Urinary bladder (tissue), 3 donors: ENCODE measurements at regions not wholly inside any gene's neighbourhood (a gene's known extent, or its start where the extent isn't known, plus 50 kb on each side); places are given as distances from the start of the nearest gene placed in this dataset.
"Not testable (repeated sequence)": the region's sequence is repeated elsewhere in the genome, so short reads cannot be mapped to it uniquely, and the experiment has no call there.

Experiments used
- DNase-seq: peaks from one replicate; pipeline ENCODE4 v3.0.0-alpha.2; 2015; ENCODE audit errors: extremely low spot score
- H3K27ac ChIP-seq: one replicate; pipeline ENCODE4 v1.5.1; 2013; ENCODE audit warnings: low read depth, mild to moderate bottlenecking, moderate library complexity
- H3K36me3 ChIP-seq: one replicate; pipeline ENCODE4 v1.6.1; 2013; ENCODE audit warnings: mild to moderate bottlenecking, moderate library complexity; ENCODE audit not compliant: insufficient read depth
- H3K4me1 ChIP-seq: one replicate; pipeline ENCODE4 v1.6.1; 2013; ENCODE audit warnings: mild to moderate bottlenecking, moderate library complexity; ENCODE audit not compliant: insufficient read depth
- H3K4me3 ChIP-seq: one replicate; pipeline ENCODE4 v1.5.1; 2013; ENCODE audit warnings: low read depth, low read length
- WGBS: extraction: QIAGEN DNeasy Blood & Tissue Kit; methylation state at CpG from one replicate; pipeline ENCODE4 v1.1.7; 2013; 5-methylcytosine and 5-hydroxymethylcytosine counted together
- donor health status: healthy with polysubstance abuse.
- donor health status: healthy.

- WGBS: 97% methylated on average over 2 of the region's 2 CpGs
Measured at GRCh38 chr16:64295466-64295865, 826.4 kb downstream of the CDH11 start.

DNA sequence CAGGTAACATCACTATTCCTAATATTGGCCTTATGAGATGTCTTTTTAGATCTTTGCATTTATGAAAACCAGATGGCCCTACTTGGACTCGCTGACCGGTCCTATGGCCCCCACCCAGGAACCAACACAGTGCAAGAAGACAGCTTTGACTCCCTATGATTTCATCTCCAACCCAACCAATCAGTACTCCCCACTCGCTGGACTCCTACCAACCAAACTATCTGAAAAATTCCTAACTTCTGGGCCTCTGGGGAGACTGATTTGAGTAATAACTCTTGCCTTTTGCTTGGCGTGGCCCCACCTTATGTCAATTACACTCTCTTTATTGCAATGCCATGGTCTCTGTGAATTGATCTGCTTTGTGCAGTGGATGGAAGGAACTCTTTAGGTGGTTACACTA is 828.9 kb downstream of the CDH11 start:
- DNase-seq: no peak
- no peaks in the 10 kb centered on the region for H3K4me1 ChIP-seq
- 86% methylated on average over 4 of the region's 4 CpGs for WGBS
- no peak overlapping the region for H3K4me3 ChIP-seq
- H3K36me3 ChIP-seq: no peaks in the 10 kb centered on the region
- no peak overlapping the region for H3K27ac ChIP-seq

More at GRCh38 chr16:64295466-64295865, 826.4 kb downstream of the CDH11 start:
- no peaks in the 10 kb centered on the region for H3K36me3 ChIP-seq
- no peaks in the 10 kb centered on the region for H3K4me1 ChIP-seq
- no peak overlapping the region for H3K4me3 ChIP-seq
- no peak overlapping the region for H3K27ac ChIP-seq
- DNase-seq: no peak

DNA sequence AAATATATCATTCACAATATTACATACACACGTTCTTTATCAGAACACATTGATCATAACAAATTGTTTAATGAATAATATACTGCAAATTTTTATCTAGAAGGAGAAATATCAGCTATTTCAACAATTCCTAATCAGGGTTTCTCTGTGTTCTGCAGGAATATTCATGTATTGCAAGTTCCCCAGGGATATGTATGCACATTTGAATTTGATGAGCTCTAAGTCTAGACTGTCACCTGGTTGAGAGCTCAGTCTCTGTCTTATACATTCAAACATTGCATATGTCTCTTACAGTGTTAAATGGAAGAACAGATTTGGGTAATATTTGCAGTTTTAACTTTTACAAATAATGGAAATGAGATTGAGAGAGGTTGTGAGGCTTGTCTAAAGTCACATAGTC is 829.7 kb downstream of the CDH11 start:
- no peak for DNase-seq
- H3K27ac ChIP-seq: no peak overlapping the region
- no peak overlapping the region for H3K4me3 ChIP-seq
- WGBS: 57% methylated on average over 1 of the region's 1 CpG
- H3K4me1 ChIP-seq: no peaks in the 10 kb centered on the region
- H3K36me3 ChIP-seq: no peaks in the 10 kb centered on the region

DNA sequence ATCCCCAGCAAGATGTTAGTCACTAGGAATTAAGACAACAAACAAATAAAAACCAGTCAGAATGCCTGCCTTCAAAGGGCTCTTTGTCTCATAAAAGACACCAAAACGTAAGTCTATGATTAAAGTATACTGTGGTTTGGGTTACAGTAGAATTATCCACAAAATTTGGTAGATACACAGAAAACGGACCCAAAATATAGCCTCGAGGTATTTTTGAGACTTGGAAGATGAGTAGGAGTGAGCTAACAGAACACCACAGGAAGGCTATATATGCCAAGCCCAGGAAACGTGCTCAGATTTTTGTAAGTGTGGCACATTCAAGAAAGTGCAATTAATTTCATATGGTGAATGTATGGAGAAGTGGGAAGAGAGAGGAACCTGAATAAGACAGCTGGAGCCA is 831.4 kb downstream of the CDH11 start:
- no peak for DNase-seq
- H3K36me3 ChIP-seq: no peaks in the 10 kb centered on the region
- H3K27ac ChIP-seq: no peak overlapping the region
- H3K4me1 ChIP-seq: no peaks in the 10 kb centered on the region
- WGBS: 62% methylated on average over 4 of the region's 4 CpGs
- H3K4me3 ChIP-seq: no peak overlapping the region

DNA sequence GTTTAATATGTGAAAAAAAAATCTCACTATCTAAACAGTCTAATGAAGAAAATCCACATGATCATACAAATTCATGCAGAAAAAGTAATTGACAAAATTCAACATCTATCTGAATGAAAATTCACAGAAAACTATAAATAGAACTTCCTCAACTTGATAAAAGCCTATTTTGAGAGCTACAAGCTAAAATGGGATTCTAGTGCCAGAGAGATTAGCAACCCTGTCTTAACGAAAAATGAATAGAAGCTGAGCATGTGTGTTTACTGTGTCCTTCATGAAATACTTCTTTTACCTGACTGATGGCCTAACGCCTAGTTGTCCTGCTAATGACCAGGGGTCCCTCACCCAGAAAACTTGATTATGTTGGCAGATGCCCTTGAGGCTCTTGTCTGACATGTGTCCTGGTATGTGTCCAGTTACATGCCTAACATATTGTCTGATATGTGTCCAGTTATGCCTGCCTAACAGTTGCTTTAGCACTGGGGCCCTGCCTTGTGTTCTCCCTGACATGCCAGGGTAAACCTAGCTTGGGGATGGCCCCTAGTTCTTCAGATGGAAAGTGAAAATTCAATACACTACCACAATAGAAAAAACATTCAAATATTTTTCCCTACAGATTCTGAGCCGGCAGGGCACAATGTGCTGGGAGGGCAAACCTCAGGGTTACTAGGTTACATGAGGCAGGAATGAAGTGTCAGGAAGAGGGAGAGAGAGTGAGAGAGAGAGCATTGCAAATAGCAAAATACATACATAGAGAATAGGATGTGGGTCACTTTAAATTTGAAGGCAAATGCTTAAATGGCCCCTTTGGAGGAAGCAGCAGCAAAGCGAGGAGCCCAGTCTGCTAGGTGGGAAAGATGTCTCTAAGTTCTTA is 834.0 kb downstream of the CDH11 start:
- DNase-seq: no peak
- Histone ChIP-seq H3K36me3 (no peaks in the 10 kb centered on the region), H3K27ac (no peak overlapping the region), H3K4me1 (no peaks in the 10 kb centered on the region), H3K4me3 (no peak overlapping the region)
- 75% methylated on average over 4 of the region's 4 CpGs for WGBS

- Histone ChIP-seq H3K4me1 (no peaks in the 10 kb centered on the region), H3K27ac (no peak overlapping the region), H3K4me3 (no peak overlapping the region), H3K36me3 (no peaks in the 10 kb centered on the region)
- 86% methylated on average over 3 of the region's 3 CpGs for WGBS
- DNase-seq: no peak
Measured at GRCh38 chr16:64282181-64282580, 839.7 kb downstream of the CDH11 start.

GRCh38 chr16:64280317-64280716 is 841.5 kb downstream of the CDH11 start:
- no peaks in the 10 kb centered on the region for H3K36me3 ChIP-seq
- H3K4me1 ChIP-seq: no peaks in the 10 kb centered on the region
- H3K27ac ChIP-seq: no peak overlapping the region
- no peak overlapping the region for H3K4me3 ChIP-seq
- 85% methylated on average over 9 of the region's 9 CpGs for WGBS
- DNase-seq: no peak

- Histone ChIP-seq H3K4me1 (no peaks in the 10 kb centered on the region), H3K36me3 (no peaks in the 10 kb centered on the region), H3K4me3 (no peak overlapping the region), H3K27ac (no peak overlapping the region)
- DNase-seq: no peak
- 72% methylated on average over 1 of the region's 1 CpG for WGBS
Measured at GRCh38 chr16:64278196-64278595, 843.7 kb downstream of the CDH11 start.

DNA sequence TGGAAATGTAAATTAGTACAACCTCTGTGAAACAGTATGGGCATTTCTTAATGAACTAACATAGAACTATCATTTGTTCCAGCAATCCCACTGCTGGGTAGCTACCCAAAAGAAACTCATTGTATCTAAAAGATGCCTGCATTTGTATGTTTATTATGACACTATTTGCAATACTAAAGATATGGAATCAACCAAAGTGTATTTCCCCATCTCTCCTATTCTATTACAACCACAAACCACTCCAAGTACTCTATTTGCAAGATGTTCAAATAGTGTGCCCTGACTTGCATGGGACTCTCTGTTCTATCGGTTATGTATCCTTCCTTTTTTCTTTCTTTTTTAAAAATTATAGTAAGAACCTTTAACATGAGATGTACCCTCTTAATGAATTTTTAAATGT is 845.2 kb downstream of the CDH11 start:
- H3K4me3 ChIP-seq: no peak overlapping the region
- H3K4me1 ChIP-seq: no peaks in the 10 kb centered on the region
- WGBS: 97% methylated on average over 1 of the region's 1 CpG
- no peak for DNase-seq
- H3K27ac ChIP-seq: no peak overlapping the region
- H3K36me3 ChIP-seq: no peaks in the 10 kb centered on the region

DNA sequence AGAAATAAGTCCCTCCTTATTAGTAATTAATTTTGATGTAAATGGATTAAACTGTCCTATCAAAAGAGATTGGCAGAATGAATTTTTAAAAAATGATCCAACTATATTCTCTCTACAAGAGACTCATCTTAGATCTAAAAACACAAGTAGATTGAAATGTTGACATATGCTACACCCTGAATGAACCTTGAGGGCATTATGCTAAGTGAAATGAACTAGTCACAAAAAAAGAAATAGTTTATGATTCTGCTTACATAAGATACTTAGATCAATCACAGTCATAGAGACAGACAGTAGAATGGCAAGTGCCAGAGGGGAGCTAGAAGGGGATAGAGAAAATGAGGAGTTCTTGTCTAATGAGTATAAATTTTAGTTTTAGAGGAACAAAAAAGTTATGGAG is 849.8 kb downstream of the CDH11 start:
- Histone ChIP-seq H3K27ac (no peak overlapping the region), H3K4me1 (no peaks in the 10 kb centered on the region), H3K36me3 (no peaks in the 10 kb centered on the region), H3K4me3 (no peak overlapping the region)
- no peak for DNase-seq

- Histone ChIP-seq H3K36me3 (no peaks in the 10 kb centered on the region), H3K27ac (no peak overlapping the region), H3K4me3 (no peak overlapping the region), H3K4me1 (no peaks in the 10 kb centered on the region)
- no peak for DNase-seq
- WGBS: 80% methylated on average over 1 of the region's 1 CpG
Measured at GRCh38 chr16:64269756-64270155, 852.1 kb downstream of the CDH11 start.

GRCh38 chr16:64265756-64266155 is 856.1 kb downstream of the CDH11 start:
- no peak overlapping the region for H3K27ac ChIP-seq
- H3K36me3 ChIP-seq: no peaks in the 10 kb centered on the region
- H3K4me3 ChIP-seq: no peak overlapping the region
- no peaks in the 10 kb centered on the region for H3K4me1 ChIP-seq
- no peak for DNase-seq

DNA sequence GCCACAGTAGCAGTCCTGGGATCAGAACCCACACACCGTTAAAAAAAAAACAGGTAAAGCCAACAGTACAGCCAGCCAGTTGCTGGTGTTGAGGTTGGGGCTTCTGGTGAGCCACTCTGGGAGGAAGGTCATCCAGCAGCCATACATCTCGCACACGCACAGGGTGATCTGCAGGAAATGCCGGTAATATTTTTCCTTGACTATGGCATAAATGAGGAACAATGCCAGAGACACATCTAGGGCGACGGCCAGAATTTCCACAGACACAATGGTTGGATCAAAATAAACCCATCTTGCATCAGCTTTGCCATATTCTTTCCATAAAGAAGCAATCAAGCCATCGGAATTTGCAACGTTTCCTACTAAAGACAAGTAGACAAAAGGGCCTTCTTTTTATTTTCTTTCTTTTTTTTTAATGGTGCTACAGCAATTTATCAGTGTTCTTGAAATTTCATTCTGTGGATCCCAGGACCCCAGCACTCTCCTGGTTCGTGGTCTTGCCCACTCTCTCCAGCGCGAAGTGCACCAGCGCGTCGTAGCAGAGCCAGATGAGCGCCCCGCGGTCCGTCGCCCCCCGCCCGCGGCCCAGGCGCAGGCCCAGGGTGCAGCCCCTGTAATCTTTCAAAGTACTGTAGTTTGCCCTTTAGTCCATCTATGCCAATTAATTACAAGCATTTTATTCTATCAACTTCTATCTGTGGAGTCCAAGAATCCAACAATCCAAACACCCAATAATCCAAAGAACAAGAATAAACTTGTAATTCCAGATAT is 861.0 kb downstream of the CDH11 start:
- H3K4me1 ChIP-seq, H3K36me3 ChIP-seq, H3K27ac ChIP-seq, DNase-seq, H3K4me3 ChIP-seq: not testable (repeated sequence)
- WGBS: 96% methylated on average over 23 of the region's 23 CpGs
